Body of pancreas (tissue), 4 donors: ENCODE measurements at regions not wholly inside any gene's neighbourhood (a gene's known extent, or its start where the extent isn't known, plus 50 kb on each side); places are given as distances from the start of the nearest gene placed in this dataset.

ENCODE experiments used
- CTCF ChIP-seq, 7 experiments: fragments of 450-650 bp in 4 of 7; fragments of 200-600 bp in 3 of 7; sonication (generic) in 3 of 7; IDR thresholded peaks; one replicate each; pipeline ENCODE4 v1.5.1; 2016 to 2019; ENCODE audit warnings: antibody characterized with exemption in 7 of 7
- POLR2A ChIP-seq, 3 donors: fragments of 450-650 bp; IDR thresholded peaks; one replicate each; pipeline ENCODE4 v1.6.1; 2016; ENCODE audit warnings: antibody characterized with exemption in 3 of 3, mild to moderate bottlenecking in 2 of 3

GRCh38 chr2:39934851-39935250 is 155.8 kb upstream of the THUMPD2 start:
- TF ChIP-seq CTCF (IDR thresholded peaks at IDR 0.05) (no peak), POLR2A (IDR thresholded peaks at IDR 0.05) (no peak)
